Activated CD4-positive, alpha-beta T cell treated with anti-CD3 and anti-CD28 coated beads, Interleukin-2, amount 10 ng/mL, durations not matched to agents 7 days and 5 days (primary cell): ENCODE measurements at regions not wholly inside any gene's neighbourhood (a gene's known extent, or its start where the extent isn't known, plus 50 kb on each side); places are given as distances from the start of the nearest gene placed in this dataset.
"Not testable (repeated sequence)": the region's sequence is repeated elsewhere in the genome, so short reads cannot be mapped to it uniquely, and the experiment has no call there.

Experiments used
- CTCF ChIA-PET: fragments of 350-600 bp; sonication (Branson Sonifier 250); formaldehyde crosslinking; loops from one replicate; lab custom pipeline; 2021; ENCODE audit warnings: antibody characterized with exemption; lab: Charles Lee
- POLR2A ChIA-PET: fragments of 350-600 bp; sonication (Branson Sonifier 250); formaldehyde crosslinking; loops from one replicate; lab custom pipeline; 2021; ENCODE audit warnings: antibody characterized with exemption; lab: Charles Lee
- DNase-seq: peaks from one replicate; pipeline ENCODE4 v3.0.0-alpha.2; 2020
- H3K27ac Mint-ChIP-seq: one replicate; pipeline ENCODE4 v1.8.0; 2021; ENCODE audit warnings: mild to moderate bottlenecking, moderate library complexity, mixed read lengths
- H3K27me3 Mint-ChIP-seq: one replicate; pipeline ENCODE4 v1.8.0; 2021; ENCODE audit warnings: mixed read lengths
- H3K36me3 Mint-ChIP-seq: one replicate; pipeline ENCODE4 v1.8.0; 2021; ENCODE audit warnings: low read depth, mixed read lengths
- H3K4me1 Mint-ChIP-seq: one replicate; pipeline ENCODE4 v1.8.0; 2021; ENCODE audit warnings: mixed read lengths
- H3K4me3 Mint-ChIP-seq: one replicate; pipeline ENCODE4 v1.8.0; 2021; ENCODE audit warnings: mild to moderate bottlenecking, moderate library complexity, mixed read lengths
- H3K9me3 Mint-ChIP-seq: one replicate; pipeline ENCODE4 v1.8.0; 2021; ENCODE audit warnings: mixed read lengths

- CTCF ChIA-PET: no interaction called here
Observed at GRCh38 chr5:28808967-28809810, 1770.8 kb upstream of the CDH9 start.

DNA sequence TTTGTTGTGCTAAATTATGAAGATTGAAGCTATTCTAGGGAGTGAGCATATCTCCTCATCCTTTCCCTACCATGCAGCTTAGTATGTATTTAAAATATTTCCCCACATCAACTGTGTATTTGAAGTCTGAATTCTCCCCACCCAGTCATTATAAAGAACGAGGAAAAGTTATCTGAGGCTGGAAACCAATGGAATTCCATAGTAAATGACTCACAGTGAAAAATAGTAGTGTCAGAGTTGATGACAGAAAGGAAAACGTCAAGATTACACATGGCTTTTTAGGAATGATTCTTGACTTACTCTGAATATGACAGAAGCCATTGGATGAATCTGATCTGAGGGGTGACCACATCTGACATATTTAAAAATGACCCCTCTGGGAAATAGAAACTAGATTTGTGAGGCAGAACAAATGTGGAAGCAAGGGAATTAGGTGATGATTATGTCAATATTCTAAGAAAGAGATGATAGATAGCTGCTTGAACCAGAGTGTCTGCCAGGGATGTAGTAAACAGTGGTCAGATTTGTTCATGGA is 1768.9 kb upstream of the CDH9 start:
- Mint-ChIP-seq H3K9me3 (peaks cover 6% of the 10 kb centered on the region), H3K27me3 (no peaks in the 10 kb centered on the region), H3K4me3 (no peak overlapping the region), H3K27ac (no peak overlapping the region), H3K4me1 (no peaks in the 10 kb centered on the region), H3K36me3 (no peaks in the 10 kb centered on the region)
- ChIA-PET CTCF (no interaction called here), POLR2A (no interaction called here)
- DNase-seq: no peak

More at GRCh38 chr5:28808967-28809810, 1770.8 kb upstream of the CDH9 start:
- POLR2A ChIA-PET: no interaction called here
- Mint-ChIP-seq H3K4me1 (no peaks in the 10 kb centered on the region), H3K27ac (no peak overlapping the region), H3K4me3 (no peak overlapping the region), H3K9me3 (peaks cover 6% of the 10 kb centered on the region), H3K36me3 (no peaks in the 10 kb centered on the region), H3K27me3 (no peaks in the 10 kb centered on the region)
- DNase-seq: no peak

DNA sequence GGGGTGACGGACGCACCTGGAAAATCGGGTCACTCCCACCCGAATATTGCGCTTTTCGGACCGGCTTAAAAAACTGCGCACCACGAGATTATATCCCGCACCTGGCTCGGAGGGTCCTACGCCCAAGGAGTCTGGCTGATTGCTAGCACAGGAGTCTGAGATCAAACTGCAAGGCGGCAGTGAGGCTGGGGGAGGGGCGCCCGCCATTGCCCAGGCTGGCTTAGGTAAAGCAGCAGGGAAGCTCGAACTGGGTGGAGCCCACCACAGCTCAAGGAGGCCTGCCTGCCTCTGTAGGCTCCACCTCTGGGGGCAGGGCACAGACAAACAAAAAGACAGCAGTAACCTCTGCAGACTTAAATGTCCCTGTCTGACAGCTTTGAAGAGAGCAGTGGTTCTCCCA is 1760.6 kb upstream of the CDH9 start:
- H3K27ac Mint-ChIP-seq, POLR2A ChIA-PET, H3K9me3 Mint-ChIP-seq, H3K27me3 Mint-ChIP-seq, DNase-seq, H3K36me3 Mint-ChIP-seq, H3K4me3 Mint-ChIP-seq, CTCF ChIA-PET, H3K4me1 Mint-ChIP-seq: not testable (repeated sequence)

- Mint-ChIP-seq H3K4me1 (no peaks in the 10 kb centered on the region), H3K4me3 (no peak overlapping the region), H3K36me3 (no peaks in the 10 kb centered on the region), H3K27me3 (no peaks in the 10 kb centered on the region), H3K27ac (no peak overlapping the region), H3K9me3 (no peaks in the 10 kb centered on the region)
- no peak for DNase-seq
- CTCF ChIA-PET: no interaction called here
- POLR2A ChIA-PET: no interaction called here
Observed at GRCh38 chr5:28788954-28789353, 1750.6 kb upstream of the CDH9 start.

GRCh38 chr5:28780083-28780692 is 1741.8 kb upstream of the CDH9 start:
- Mint-ChIP-seq H3K9me3 (no peaks in the 10 kb centered on the region), H3K27me3 (no peaks in the 10 kb centered on the region), H3K4me1 (no peaks in the 10 kb centered on the region), H3K27ac (no peak overlapping the region), H3K4me3 (no peak overlapping the region), H3K36me3 (no peaks in the 10 kb centered on the region)
- CTCF ChIA-PET: no interaction called here
- no peak for DNase-seq
- POLR2A ChIA-PET: no interaction called here

DNA sequence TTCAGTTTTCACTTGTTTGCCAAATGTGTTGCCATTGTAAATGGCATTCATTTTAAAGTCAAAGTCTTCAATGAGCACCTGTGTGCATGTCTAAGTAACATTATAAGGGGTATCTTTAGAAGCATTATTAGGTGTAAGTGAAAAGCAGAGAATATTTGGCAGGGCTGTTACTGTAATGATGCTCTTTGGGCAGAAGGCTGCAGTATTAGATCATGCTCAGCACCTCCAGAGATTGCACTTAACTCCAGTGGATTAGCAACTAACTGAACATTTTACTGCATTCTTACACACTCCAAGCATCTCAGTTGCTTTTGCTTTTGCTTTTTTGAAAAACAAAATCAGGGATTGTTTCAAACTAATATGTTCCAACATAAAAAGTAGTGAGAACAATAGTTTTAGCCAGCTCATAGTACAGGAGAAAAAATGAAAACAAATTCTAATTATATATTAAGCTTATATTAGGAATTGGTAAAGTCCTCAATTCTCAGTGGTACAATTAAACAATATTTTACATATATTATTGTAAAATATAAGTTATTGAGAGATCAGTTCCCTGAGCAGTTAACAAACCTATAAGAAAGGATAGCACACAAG is 1740.9 kb upstream of the CDH9 start:
- Mint-ChIP-seq H3K9me3 (no peaks in the 10 kb centered on the region), H3K36me3 (no peaks in the 10 kb centered on the region), H3K4me3 (no peak overlapping the region), H3K4me1 (no peaks in the 10 kb centered on the region), H3K27me3 (no peaks in the 10 kb centered on the region), H3K27ac (no peak overlapping the region)
- DNase-seq: no peak
- ChIA-PET CTCF (no interaction called here), POLR2A (no interaction called here)

- DNase-seq: no peak
- Mint-ChIP-seq H3K4me3 (no peak overlapping the region), H3K27me3 (no peaks in the 10 kb centered on the region), H3K9me3 (no peaks in the 10 kb centered on the region), H3K4me1 (no peaks in the 10 kb centered on the region), H3K27ac (no peak overlapping the region), H3K36me3 (no peaks in the 10 kb centered on the region)
- ChIA-PET CTCF (no interaction called here), POLR2A (no interaction called here)
Observed at GRCh38 chr5:28770307-28770706, 1731.9 kb upstream of the CDH9 start.

GRCh38 chr5:28766565-28767158 is 1728.3 kb upstream of the CDH9 start:
- ChIA-PET POLR2A (no interaction called here), CTCF (no interaction called here)
- DNase-seq: no peak
- Mint-ChIP-seq H3K9me3 (no peaks in the 10 kb centered on the region), H3K27ac (no peak overlapping the region), H3K4me3 (no peak overlapping the region), H3K27me3 (no peaks in the 10 kb centered on the region), H3K36me3 (no peaks in the 10 kb centered on the region), H3K4me1 (no peaks in the 10 kb centered on the region)

DNA sequence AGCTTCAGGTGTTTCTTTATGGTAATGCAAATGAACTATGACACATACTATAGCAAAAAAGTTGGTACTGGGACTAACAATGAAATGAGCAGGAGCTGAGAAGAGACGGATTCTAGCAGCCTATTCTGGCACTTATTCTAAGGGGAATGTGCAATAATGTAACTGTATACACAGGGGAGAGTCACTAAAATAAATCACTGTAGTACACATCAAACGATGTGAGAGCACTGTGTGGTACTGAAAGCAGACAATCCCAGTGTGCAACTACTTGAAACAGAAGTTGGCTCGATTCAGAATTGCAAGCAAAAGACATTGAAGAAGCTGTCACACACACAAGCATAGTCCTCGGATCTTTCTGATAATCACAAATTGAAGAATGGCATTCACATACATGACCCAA is 1713.0 kb upstream of the CDH9 start:
- Mint-ChIP-seq H3K27ac (no peak overlapping the region), H3K27me3 (no peaks in the 10 kb centered on the region), H3K4me3 (no peak overlapping the region), H3K4me1 (no peaks in the 10 kb centered on the region), H3K36me3 (no peaks in the 10 kb centered on the region), H3K9me3 (peaks cover 11% of the 10 kb centered on the region)
- ChIA-PET POLR2A (no interaction called here), CTCF (no interaction called here)
- no peak for DNase-seq

- Mint-ChIP-seq H3K9me3 (peaks cover 11% of the 10 kb centered on the region), H3K4me1 (no peaks in the 10 kb centered on the region), H3K4me3 (no peak overlapping the region), H3K36me3 (no peaks in the 10 kb centered on the region), H3K27ac (no peak overlapping the region), H3K27me3 (no peaks in the 10 kb centered on the region)
- CTCF ChIA-PET: interaction anchor here (0.7 kb wide), 1 partner anchor 1245 kb away, joined by 3 read pairs; no protein-coding TSS in a partner anchor
- POLR2A ChIA-PET: no interaction called here
- no peak for DNase-seq
Observed at GRCh38 chr5:28750251-28750650, 1711.9 kb upstream of the CDH9 start.

DNA sequence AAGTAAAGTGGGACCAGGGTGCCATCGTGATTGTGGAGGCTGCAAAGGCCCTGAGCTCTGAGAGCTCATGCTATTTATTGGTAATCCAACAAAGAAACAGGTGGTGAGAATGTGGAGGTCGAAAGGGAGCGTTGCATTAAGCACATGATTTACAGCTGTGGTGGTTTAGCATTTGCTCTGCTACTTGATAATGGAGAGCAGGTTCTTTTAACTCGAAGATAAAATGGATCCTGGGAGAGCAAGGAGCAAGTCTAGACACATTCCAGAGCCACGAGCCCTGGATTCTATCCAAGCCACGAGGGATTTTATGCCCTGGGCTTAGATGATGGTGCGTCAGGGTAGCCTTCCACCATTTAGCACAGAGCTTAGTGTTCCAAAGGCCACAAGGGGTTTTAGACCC is 1710.1 kb upstream of the CDH9 start:
- no peaks in the 10 kb centered on the region for H3K36me3 Mint-ChIP-seq
- H3K27me3 Mint-ChIP-seq: no peaks in the 10 kb centered on the region
- DNase-seq: no peak
- H3K9me3 Mint-ChIP-seq: peaks cover 9% of the 10 kb centered on the region
- H3K4me3 Mint-ChIP-seq: no peak overlapping the region
- ChIA-PET POLR2A (no interaction called here), CTCF (no interaction called here)
- no peak overlapping the region for H3K27ac Mint-ChIP-seq
- H3K4me1 Mint-ChIP-seq: no peaks in the 10 kb centered on the region

GRCh38 chr5:28743716-28744110 is 1705.3 kb upstream of the CDH9 start:
- H3K4me3 Mint-ChIP-seq: no peak overlapping the region
- no peaks in the 10 kb centered on the region for H3K36me3 Mint-ChIP-seq
- H3K27ac Mint-ChIP-seq: no peak overlapping the region
- no peak for DNase-seq
- H3K27me3 Mint-ChIP-seq: no peaks in the 10 kb centered on the region
- CTCF ChIA-PET: no interaction called here
- H3K4me1 Mint-ChIP-seq: no peaks in the 10 kb centered on the region
- POLR2A ChIA-PET: no interaction called here
- peaks cover 6% of the 10 kb centered on the region for H3K9me3 Mint-ChIP-seq
